SK-N-SH treated with all-trans-retinoic acid at 6 μM for 48 hours (cell line): ENCODE measurements at regions not wholly inside any gene's neighbourhood (a gene's known extent, or its start where the extent isn't known, plus 50 kb on each side); places are given as distances from the start of the nearest gene placed in this dataset.

ENCODE experiments used
- ATAC-seq: fragments of 200-7000 bp; cut with Tn5 transposase; 3 replicates; pipeline ENCODE4 v1.9.1; 2020; ENCODE audit warnings: mild to moderate bottlenecking, moderate library complexity
- ARNTL ChIP-seq: fragments of 450-650 bp; formaldehyde crosslinking; IDR thresholded peaks from 2 replicates; pipeline ENCODE4 v1.5.0; 2020; ENCODE audit warnings: low read depth, mild to moderate bottlenecking, moderate library complexity, borderline replicate concordance
- BACH2 ChIP-seq: fragments of 250-450 bp; sonication (Bioruptor Pico); IDR thresholded peaks from 2 replicates; pipeline ENCODE4 v1.9.0; 2021; ENCODE audit warnings: mild to moderate bottlenecking, borderline replicate concordance
- CSDC2 ChIP-seq: fragments of 250-450 bp; sonication (Bioruptor Pico); IDR thresholded peaks from 2 replicates; pipeline ENCODE4 v1.5.0; 2020; ENCODE audit warnings: mild to moderate bottlenecking, moderate library complexity
- ESRRG ChIP-seq: fragments of 250-450 bp; sonication (Bioruptor Pico); IDR thresholded peaks from 2 replicates; pipeline ENCODE4 v1.6.1; 2021; ENCODE audit warnings: mild to moderate bottlenecking
- GLIS3 ChIP-seq: fragments of 250-450 bp; sonication (Bioruptor Pico); IDR thresholded peaks from 2 replicates; pipeline ENCODE4 v1.5.0; 2020; ENCODE audit warnings: mild to moderate bottlenecking, moderate library complexity
- ISL1 ChIP-seq: fragments of 250-450 bp; sonication (Bioruptor Pico); IDR thresholded peaks from 2 replicates; pipeline ENCODE4 v2.1.2; 2022; ENCODE audit warnings: mild to moderate bottlenecking, moderate library complexity
- OSR1 ChIP-seq: fragments of 250-450 bp; sonication (Bioruptor Pico); IDR thresholded peaks from 2 replicates; pipeline ENCODE4 v1.8.0; 2022; ENCODE audit warnings: moderate library complexity, mild to moderate bottlenecking, inconsistent platforms
- PPARA ChIP-seq: fragments of 250-450 bp; sonication (Bioruptor Pico); IDR thresholded peaks from 2 replicates; pipeline ENCODE4 v1.5.0; 2020; ENCODE audit warnings: mild to moderate bottlenecking, borderline replicate concordance
- RARB ChIP-seq: fragments of 250-450 bp; sonication (Bioruptor Pico); IDR thresholded peaks from 2 replicates; pipeline ENCODE4 v1.8.0; 2021; ENCODE audit warnings: mild to moderate bottlenecking, moderate library complexity
- SNAI2 ChIP-seq: fragments of 250-450 bp; sonication (Bioruptor Pico); IDR thresholded peaks from 2 replicates; pipeline ENCODE4 v1.5.0; 2020; ENCODE audit warnings: mild to moderate bottlenecking, moderate library complexity
- TCF4 ChIP-seq: fragments of 250-450 bp; sonication (Bioruptor Pico); IDR thresholded peaks from 2 replicates; pipeline ENCODE4 v1.8.0; 2021; ENCODE audit warnings: mild to moderate bottlenecking, moderate library complexity, borderline replicate concordance
- TOX ChIP-seq: fragments of 250-450 bp; sonication (Bioruptor Pico); IDR thresholded peaks from 2 replicates; pipeline ENCODE4 v1.8.0; 2021; ENCODE audit warnings: mild to moderate bottlenecking, moderate library complexity, borderline replicate concordance
- ZC3H10 ChIP-seq: fragments of 250-450 bp; sonication (Bioruptor Pico); IDR thresholded peaks from 2 replicates; pipeline ENCODE4 v1.5.1; 2021; ENCODE audit warnings: mild to moderate bottlenecking, moderate library complexity
- ZFP3 ChIP-seq: fragments of 250-450 bp; sonication (Bioruptor Pico); IDR thresholded peaks from 2 replicates; pipeline ENCODE4 v1.5.0; 2020; ENCODE audit warnings: mild to moderate bottlenecking, moderate library complexity
- ZNF565 ChIP-seq: fragments of 450-650 bp; formaldehyde crosslinking; conservative IDR thresholded peaks from 2 replicates; pipeline ENCODE4 v1.5.0; 2020; ENCODE audit warnings: low read depth, mild to moderate bottlenecking, moderate library complexity
- ZNF70 ChIP-seq: fragments of 450-650 bp; formaldehyde crosslinking; IDR thresholded peaks from 2 replicates; pipeline ENCODE4 v1.5.0; 2020; ENCODE audit warnings: mild to moderate bottlenecking, moderate library complexity
- ZNF8 ChIP-seq: fragments of 450-650 bp; formaldehyde crosslinking; IDR thresholded peaks from 2 replicates; pipeline ENCODE4 v1.5.0; 2020; ENCODE audit warnings: mild to moderate bottlenecking, moderate library complexity
- TF ChIP-seq, protein P1 (sequence below): fragments of 250-450 bp; sonication (Bioruptor Pico); IDR thresholded peaks from 2 replicates; pipeline ENCODE4 v1.5.0; 2020; ENCODE audit warnings: mild to moderate bottlenecking, moderate library complexity
- TF ChIP-seq, protein P2 (sequence below): fragments of 250-450 bp; sonication (Bioruptor Pico); IDR thresholded peaks from 2 replicates; pipeline ENCODE4 v1.8.0; 2020; ENCODE audit warnings: mild to moderate bottlenecking, moderate library complexity, borderline replicate concordance
- TF ChIP-seq, protein P3 (sequence below): fragments of 250-450 bp; sonication (Bioruptor Pico); IDR thresholded peaks from 2 replicates; pipeline ENCODE4 v1.5.1; 2021; ENCODE audit warnings: mild to moderate bottlenecking, moderate library complexity
- TF ChIP-seq, protein P4 (sequence below): fragments of 250-450 bp; sonication (Bioruptor Pico); IDR thresholded peaks from 2 replicates; pipeline ENCODE4 v1.5.1; 2020; ENCODE audit warnings: low read depth, mild to moderate bottlenecking, moderate library complexity
- TF ChIP-seq, protein P5 (sequence below): fragments of 250-450 bp; sonication (Bioruptor Pico); IDR thresholded peaks from 2 replicates; pipeline ENCODE4 v1.8.0; 2021; ENCODE audit warnings: low read depth, mild to moderate bottlenecking, moderate library complexity, borderline replicate concordance

DNA sequence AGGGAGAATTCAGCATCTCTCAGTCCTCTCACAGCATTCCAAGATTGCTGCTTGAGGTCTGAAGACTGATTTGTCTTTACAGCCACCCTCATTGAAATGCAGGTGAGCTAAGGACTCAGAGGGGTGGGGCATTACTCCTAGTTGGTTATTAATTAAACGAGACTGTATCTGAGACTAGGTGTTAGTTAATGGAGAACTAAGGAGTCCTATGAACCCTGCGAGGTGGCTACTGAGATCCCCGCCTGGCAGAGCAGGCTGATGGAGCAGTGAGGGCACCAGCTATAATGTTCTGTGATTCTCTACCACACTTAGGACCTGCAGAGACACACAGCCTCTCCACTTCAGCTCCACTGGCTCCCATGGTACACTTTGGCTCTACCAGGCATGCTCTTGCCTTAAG, 215.3 kb downstream of the MID1IP1 start:
- no peak for ATAC-seq

DNA sequence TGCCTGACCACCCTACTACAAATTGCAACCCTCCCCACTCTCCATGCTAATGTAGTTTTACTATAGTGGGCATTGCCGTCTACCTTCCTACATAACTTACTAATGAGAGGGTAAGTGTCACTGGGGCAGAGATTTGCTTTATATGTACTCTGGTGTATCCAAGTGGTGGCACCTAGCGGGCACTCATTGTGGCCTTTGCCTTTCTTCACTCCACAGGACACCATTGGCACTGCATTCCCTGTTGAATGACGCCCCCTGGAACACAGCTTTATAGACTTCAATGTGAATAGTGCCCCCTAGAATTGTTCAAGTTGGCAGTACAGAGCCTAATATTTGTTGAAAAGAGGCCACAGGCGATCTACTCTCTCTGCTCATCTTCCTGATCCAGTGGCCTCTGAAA, 215.8 kb downstream of the MID1IP1 start:
- TF ChIP-seq ZNF8 (CRISPR knock-in tag) (no peak), ZC3H10 (CRISPR knock-in tag) (no peak), ZNF70 (CRISPR knock-in tag) (no peak), ZNF565 (CRISPR knock-in tag) (no peak), ARNTL (CRISPR knock-in tag) (no peak), TCF4 (CRISPR knock-in tag) (no peak), ESRRG (no peak), GLIS3 (no peak), ZFP3 (CRISPR knock-in tag) (no peak), TOX (CRISPR knock-in tag) (no peak), RARB (no peak), ISL1 (CRISPR knock-in tag) (no peak), OSR1 (CRISPR knock-in tag) (no peak)
- TF ChIP-seq, protein P1, sequence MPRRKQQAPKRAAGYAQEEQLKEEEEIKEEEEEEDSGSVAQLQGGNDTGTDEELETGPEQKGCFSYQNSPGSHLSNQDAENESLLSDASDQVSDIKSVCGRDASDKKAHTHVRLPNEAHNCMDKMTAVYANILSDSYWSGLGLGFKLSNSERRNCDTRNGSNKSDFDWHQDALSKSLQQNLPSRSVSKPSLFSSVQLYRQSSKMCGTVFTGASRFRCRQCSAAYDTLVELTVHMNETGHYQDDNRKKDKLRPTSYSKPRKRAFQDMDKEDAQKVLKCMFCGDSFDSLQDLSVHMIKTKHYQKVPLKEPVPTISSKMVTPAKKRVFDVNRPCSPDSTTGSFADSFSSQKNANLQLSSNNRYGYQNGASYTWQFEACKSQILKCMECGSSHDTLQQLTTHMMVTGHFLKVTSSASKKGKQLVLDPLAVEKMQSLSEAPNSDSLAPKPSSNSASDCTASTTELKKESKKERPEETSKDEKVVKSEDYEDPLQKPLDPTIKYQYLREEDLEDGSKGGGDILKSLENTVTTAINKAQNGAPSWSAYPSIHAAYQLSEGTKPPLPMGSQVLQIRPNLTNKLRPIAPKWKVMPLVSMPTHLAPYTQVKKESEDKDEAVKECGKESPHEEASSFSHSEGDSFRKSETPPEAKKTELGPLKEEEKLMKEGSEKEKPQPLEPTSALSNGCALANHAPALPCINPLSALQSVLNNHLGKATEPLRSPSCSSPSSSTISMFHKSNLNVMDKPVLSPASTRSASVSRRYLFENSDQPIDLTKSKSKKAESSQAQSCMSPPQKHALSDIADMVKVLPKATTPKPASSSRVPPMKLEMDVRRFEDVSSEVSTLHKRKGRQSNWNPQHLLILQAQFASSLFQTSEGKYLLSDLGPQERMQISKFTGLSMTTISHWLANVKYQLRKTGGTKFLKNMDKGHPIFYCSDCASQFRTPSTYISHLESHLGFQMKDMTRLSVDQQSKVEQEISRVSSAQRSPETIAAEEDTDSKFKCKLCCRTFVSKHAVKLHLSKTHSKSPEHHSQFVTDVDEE (CRISPR knock-in tag), result no peak
- TF ChIP-seq, protein P2, sequence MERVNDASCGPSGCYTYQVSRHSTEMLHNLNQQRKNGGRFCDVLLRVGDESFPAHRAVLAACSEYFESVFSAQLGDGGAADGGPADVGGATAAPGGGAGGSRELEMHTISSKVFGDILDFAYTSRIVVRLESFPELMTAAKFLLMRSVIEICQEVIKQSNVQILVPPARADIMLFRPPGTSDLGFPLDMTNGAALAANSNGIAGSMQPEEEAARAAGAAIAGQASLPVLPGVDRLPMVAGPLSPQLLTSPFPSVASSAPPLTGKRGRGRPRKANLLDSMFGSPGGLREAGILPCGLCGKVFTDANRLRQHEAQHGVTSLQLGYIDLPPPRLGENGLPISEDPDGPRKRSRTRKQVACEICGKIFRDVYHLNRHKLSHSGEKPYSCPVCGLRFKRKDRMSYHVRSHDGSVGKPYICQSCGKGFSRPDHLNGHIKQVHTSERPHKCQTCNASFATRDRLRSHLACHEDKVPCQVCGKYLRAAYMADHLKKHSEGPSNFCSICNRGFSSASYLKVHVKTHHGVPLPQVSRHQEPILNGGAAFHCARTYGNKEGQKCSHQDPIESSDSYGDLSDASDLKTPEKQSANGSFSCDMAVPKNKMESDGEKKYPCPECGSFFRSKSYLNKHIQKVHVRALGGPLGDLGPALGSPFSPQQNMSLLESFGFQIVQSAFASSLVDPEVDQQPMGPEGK, result no peak
- no peak for ATAC-seq

More for the DNA sequence above, 215.3 kb downstream of the MID1IP1 start:
- TF ChIP-seq, protein P3, sequence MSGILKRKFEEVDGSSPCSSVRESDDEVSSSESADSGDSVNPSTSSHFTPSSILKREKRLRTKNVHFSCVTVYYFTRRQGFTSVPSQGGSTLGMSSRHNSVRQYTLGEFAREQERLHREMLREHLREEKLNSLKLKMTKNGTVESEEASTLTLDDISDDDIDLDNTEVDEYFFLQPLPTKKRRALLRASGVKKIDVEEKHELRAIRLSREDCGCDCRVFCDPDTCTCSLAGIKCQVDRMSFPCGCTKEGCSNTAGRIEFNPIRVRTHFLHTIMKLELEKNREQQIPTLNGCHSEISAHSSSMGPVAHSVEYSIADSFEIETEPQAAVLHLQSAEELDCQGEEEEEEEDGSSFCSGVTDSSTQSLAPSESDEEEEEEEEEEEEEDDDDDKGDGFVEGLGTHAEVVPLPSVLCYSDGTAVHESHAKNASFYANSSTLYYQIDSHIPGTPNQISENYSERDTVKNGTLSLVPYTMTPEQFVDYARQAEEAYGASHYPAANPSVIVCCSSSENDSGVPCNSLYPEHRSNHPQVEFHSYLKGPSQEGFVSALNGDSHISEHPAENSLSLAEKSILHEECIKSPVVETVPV (CRISPR knock-in tag), result no peak
- TF ChIP-seq PPARA (CRISPR knock-in tag) (no peak), ISL1 (CRISPR knock-in tag) (no peak)

DNA sequence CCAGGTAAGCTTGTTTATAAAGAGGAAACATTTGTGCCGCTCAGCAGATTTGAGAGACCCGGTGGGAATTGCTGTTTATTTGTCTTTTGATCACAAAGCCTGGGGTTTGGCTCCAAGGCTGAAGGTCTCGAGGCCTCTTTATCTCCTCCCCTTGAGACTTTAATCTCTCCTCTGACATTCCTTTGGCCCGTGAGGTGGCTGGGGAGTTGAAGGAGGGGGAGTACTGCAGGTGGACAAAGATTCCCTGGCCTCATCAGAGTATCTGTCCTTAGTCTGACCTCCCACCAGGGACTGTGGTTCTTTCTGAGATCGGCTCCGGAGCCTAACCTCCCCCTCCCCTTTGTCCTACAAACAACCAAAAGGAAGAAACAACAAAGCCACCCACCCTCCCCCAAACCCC, 216.5 kb downstream of the MID1IP1 start:
- no peak for ATAC-seq
- TF ChIP-seq ARNTL (CRISPR knock-in tag) (no peak), ISL1 (CRISPR knock-in tag) (no peak), ZNF70 (CRISPR knock-in tag) (no peak), ZFP3 (CRISPR knock-in tag) (no peak), ZNF565 (CRISPR knock-in tag) (no peak), RARB (no peak)
- TF ChIP-seq, all 23 proteins: peak for 0

DNA sequence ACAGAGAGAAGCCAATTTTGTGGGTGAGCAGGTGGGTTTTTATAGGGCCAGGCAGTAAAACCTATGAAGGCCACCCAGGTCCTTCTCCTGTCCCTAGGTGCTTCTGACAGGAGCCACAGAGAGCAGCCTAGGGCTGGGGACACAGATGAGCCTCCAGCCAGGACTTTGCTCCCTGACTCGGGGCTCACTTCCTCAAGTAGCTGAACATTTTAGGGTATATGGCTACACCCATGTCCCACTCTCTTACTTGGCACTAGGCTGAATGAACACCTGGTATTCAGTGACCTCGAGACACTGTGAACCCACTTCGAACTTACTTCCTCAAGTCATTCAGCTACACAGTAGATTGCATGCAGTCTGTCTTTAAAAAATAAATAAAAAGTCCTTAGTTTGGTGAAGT, 217.3 kb downstream of the MID1IP1 start:
- no peak for ATAC-seq
- no peak for TF ChIP-seq ESRRG
- TF ChIP-seq TCF4 (CRISPR knock-in tag), result no peak
- no peak for TF ChIP-seq ZNF565 (CRISPR knock-in tag)
- no peak for TF ChIP-seq SNAI2 (CRISPR knock-in tag)
- no peak for TF ChIP-seq OSR1 (CRISPR knock-in tag)
- TF ChIP-seq, protein P1 (CRISPR knock-in tag), result no peak
- TF ChIP-seq CSDC2 (CRISPR knock-in tag), result no peak
- no peak for TF ChIP-seq ARNTL (CRISPR knock-in tag)
- TF ChIP-seq, protein P2, result no peak
- TF ChIP-seq, protein P4, sequence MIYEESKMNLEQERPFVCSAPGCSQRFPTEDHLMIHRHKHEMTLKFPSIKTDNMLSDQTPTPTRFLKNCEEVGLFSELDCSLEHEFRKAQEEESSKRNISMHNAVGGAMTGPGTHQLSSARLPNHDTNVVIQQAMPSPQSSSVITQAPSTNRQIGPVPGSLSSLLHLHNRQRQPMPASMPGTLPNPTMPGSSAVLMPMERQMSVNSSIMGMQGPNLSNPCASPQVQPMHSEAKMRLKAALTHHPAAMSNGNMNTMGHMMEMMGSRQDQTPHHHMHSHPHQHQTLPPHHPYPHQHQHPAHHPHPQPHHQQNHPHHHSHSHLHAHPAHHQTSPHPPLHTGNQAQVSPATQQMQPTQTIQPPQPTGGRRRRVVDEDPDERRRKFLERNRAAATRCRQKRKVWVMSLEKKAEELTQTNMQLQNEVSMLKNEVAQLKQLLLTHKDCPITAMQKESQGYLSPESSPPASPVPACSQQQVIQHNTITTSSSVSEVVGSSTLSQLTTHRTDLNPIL (CRISPR knock-in tag), result no peak
- no peak for TF ChIP-seq ZFP3 (CRISPR knock-in tag)
- TF ChIP-seq GLIS3, result no peak
- TF ChIP-seq, protein P5, sequence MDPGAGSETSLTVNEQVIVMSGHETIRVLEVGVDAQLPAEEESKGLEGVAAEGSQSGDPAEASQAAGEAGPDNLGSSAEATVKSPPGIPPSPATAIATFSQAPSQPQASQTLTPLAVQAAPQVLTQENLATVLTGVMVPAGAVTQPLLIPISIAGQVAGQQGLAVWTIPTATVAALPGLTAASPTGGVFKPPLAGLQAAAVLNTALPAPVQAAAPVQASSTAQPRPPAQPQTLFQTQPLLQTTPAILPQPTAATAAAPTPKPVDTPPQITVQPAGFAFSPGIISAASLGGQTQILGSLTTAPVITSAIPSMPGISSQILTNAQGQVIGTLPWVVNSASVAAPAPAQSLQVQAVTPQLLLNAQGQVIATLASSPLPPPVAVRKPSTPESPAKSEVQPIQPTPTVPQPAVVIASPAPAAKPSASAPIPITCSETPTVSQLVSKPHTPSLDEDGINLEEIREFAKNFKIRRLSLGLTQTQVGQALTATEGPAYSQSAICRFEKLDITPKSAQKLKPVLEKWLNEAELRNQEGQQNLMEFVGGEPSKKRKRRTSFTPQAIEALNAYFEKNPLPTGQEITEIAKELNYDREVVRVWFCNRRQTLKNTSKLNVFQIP (CRISPR knock-in tag), result no peak
- no peak for TF ChIP-seq BACH2 (CRISPR knock-in tag)
- TF ChIP-seq PPARA (CRISPR knock-in tag), result no peak
